ENCODE measurements at regions not wholly inside any gene's neighbourhood (a gene's known extent, or its start where the extent isn't known, plus 50 kb on each side); places are given as distances from the start of the nearest gene placed in this dataset.

GRCh38 chr12:115020091-115020490, 336.1 kb upstream of the TBX3 start:
- no peaks in the 10 kb centered on the region for H3K9me2 ChIP-seq (replicated peaks; ENCODE audit: insufficient read depth)
- no peak for DNase-seq (ENCODE audit: low spot score)
- H3K27me3 ChIP-seq, result no peaks in the 10 kb centered on the region
- no peak overlapping the region for H2AFZ ChIP-seq
- H4K20me1 ChIP-seq (ENCODE audit: insufficient read depth, poor library complexity, severe bottlenecking), result no peaks in the 10 kb centered on the region
- no peak overlapping the region for H3K4me2 ChIP-seq
- no peak for TF ChIP-seq CTCF (IDR thresholded peaks at IDR 0.05; ENCODE audit: poor library complexity)
- no peak for TF ChIP-seq EZH2 (IDR thresholded peaks at IDR 0.05; ENCODE audit: borderline replicate concordance)
- TF ChIP-seq EZH2phosphoT487 (IDR thresholded peaks at IDR 0.05; ENCODE audit: low read depth, severe bottlenecking, unreplicated experiment), result no peak
- H3K9me3 ChIP-seq (ENCODE audit: low read depth), result no peaks in the 10 kb centered on the region
- peaks cover 4% of the 10 kb centered on the region for H3K4me1 ChIP-seq (ENCODE audit: insufficient read depth)
- no peak overlapping the region for H3K4me3 ChIP-seq
- no peaks in the 10 kb centered on the region for H3K36me3 ChIP-seq (replicated peaks; ENCODE audit: insufficient read depth, low read depth)
- no peak overlapping the region for H3K27ac ChIP-seq
- H3K79me2 ChIP-seq, result no peaks in the 10 kb centered on the region

DNA sequence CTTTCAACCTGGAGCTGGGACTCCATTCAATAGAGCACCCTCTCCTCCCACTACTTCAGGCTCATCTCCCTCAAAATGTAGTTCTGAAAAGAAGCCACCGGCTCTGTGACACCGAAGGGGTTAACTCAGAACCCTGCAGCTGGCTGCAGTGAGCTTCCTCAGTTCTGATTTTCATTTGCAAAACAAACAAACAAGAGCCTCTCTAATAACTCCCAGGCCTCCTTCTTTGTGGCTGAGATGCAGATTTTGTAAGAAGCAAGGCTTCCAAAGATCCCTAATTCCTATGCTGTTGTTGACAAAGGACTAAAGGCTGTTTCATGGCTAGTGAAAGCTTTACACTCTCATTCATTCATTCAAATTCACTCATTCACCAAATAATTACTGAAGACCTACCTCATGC, 333.4 kb upstream of the TBX3 start:
- Histone ChIP-seq H3K9me3 (ENCODE audit: low read depth) (no peaks in the 10 kb centered on the region), H3K4me3 (no peak overlapping the region), H3K27ac (no peak overlapping the region), H3K27me3 (no peaks in the 10 kb centered on the region), H4K20me1 (ENCODE audit: insufficient read depth, poor library complexity, severe bottlenecking) (no peaks in the 10 kb centered on the region), H3K4me1 (ENCODE audit: insufficient read depth) (peaks cover 13% of the 10 kb centered on the region), H3K36me3 (replicated peaks; ENCODE audit: insufficient read depth, low read depth) (no peaks in the 10 kb centered on the region), H2AFZ (no peak overlapping the region), H3K79me2 (no peaks in the 10 kb centered on the region), H3K9me2 (replicated peaks; ENCODE audit: insufficient read depth) (no peaks in the 10 kb centered on the region), H3K4me2 (no peak overlapping the region)
- no peak for DNase-seq (ENCODE audit: low spot score)
- WGBS (ENCODE audit: low lambda C conversion rate, missing lambda C conversion rate), result 57% methylated on average over 2 of the region's 2 CpGs
- no peak for TF ChIP-seq CTCF (IDR thresholded peaks at IDR 0.05; ENCODE audit: poor library complexity)
- TF ChIP-seq EZH2phosphoT487 (IDR thresholded peaks at IDR 0.05; ENCODE audit: low read depth, severe bottlenecking, unreplicated experiment), result no peak
- no peak for TF ChIP-seq EZH2 (IDR thresholded peaks at IDR 0.05; ENCODE audit: borderline replicate concordance)

GRCh38 chr12:115013236-115013981, 329.4 kb upstream of the TBX3 start:
- Histone ChIP-seq H3K27me3 (no peaks in the 10 kb centered on the region), H3K4me1 (ENCODE audit: insufficient read depth) (peaks cover 13% of the 10 kb centered on the region), H3K4me3 (no peak overlapping the region), H3K9me3 (ENCODE audit: low read depth) (no peaks in the 10 kb centered on the region), H3K36me3 (replicated peaks; ENCODE audit: insufficient read depth, low read depth) (no peaks in the 10 kb centered on the region), H3K27ac (peak overlapping the region; percentile 88), H3K79me2 (no peaks in the 10 kb centered on the region), H2AFZ (no peak overlapping the region), H3K4me2 (peak overlapping the region; percentile 37), H4K20me1 (ENCODE audit: insufficient read depth, poor library complexity, severe bottlenecking) (no peaks in the 10 kb centered on the region), H3K9me2 (replicated peaks; ENCODE audit: insufficient read depth) (no peaks in the 10 kb centered on the region)
- no peak for TF ChIP-seq EZH2phosphoT487 (IDR thresholded peaks at IDR 0.05; ENCODE audit: low read depth, severe bottlenecking, unreplicated experiment)
- no peak for TF ChIP-seq EZH2 (IDR thresholded peaks at IDR 0.05; ENCODE audit: borderline replicate concordance)
- TF ChIP-seq CTCF (IDR thresholded peaks at IDR 0.05; ENCODE audit: poor library complexity), result no peak
- WGBS (ENCODE audit: low lambda C conversion rate, missing lambda C conversion rate), result 31% methylated on average over 15 of the region's 15 CpGs
- DNase-seq (ENCODE audit: low spot score), result peak; percentile 69

Measured in hepatocyte (in vitro differentiated cells).